K562 (cell line): ENCODE measurements at regions not wholly inside any gene's neighbourhood (a gene's known extent, or its start where the extent isn't known, plus 50 kb on each side); places are given as distances from the start of the nearest gene placed in this dataset.

ENCODE experiments used
- BACH1 ChIP-seq: fragments of 200-800 bp; sonication (Bioruptor generic); IDR thresholded peaks from 2 replicates; pipeline ENCODE4 v1.6.1; 2016; ENCODE audit warnings: missing genetic modification characterization, missing compliant biosample characterization
- EGR1 ChIP-seq: fragments of 450-650 bp; conservative IDR thresholded peaks from 2 replicates; pipeline ENCODE4 v1.6.1; 2017; ENCODE audit warnings: mild to moderate bottlenecking
- ELF1 ChIP-seq: fragments of 200-800 bp; sonication (Bioruptor generic); IDR thresholded peaks from 2 replicates; pipeline ENCODE4 v1.6.1; 2016; ENCODE audit warnings: missing genetic modification characterization, missing compliant biosample characterization
- ETV1 ChIP-seq: fragments of 450-650 bp; conservative IDR thresholded peaks from 2 replicates; pipeline ENCODE4 v1.6.1; 2016; ENCODE audit warnings: missing genetic modification characterization, control low read depth, low read depth, missing compliant biosample characterization
- FOSL1 ChIP-seq: fragments of 200-800 bp; sonication (Bioruptor generic); conservative IDR thresholded peaks from 2 replicates; pipeline ENCODE4 v1.6.1; 2016; ENCODE audit warnings: missing genetic modification characterization, missing compliant biosample characterization
- IRF2 ChIP-seq: sonication (generic); formaldehyde crosslinking; IDR thresholded peaks from 2 replicates; pipeline ENCODE4 v1.8.1; 2022; ENCODE audit warnings: mild to moderate bottlenecking, missing genetic modification reagents
- JUND ChIP-seq, 2 experiments: IDR thresholded peaks; 2 replicates in 1 of 2; 3 replicates in 1 of 2; pipeline ENCODE4 v1.6.1; 2011; ENCODE audit warnings: borderline replicate concordance in 2 of 2, low read depth in 2 of 2, low read length in 2 of 2, improper control_type of control experiment in 1 of 2, missing biosample characterization in 1 of 2, missing genetic modification characterization in 1 of 2, missing genetic modification reagents in 1 of 2
- KLF16 ChIP-seq: IDR thresholded peaks from 2 replicates; pipeline ENCODE4 v1.6.1; 2016; ENCODE audit warnings: antibody characterized with exemption
- MAFK ChIP-seq: IDR thresholded peaks from 2 replicates; pipeline ENCODE4 v1.6.1; 2011; ENCODE audit warnings: low read length, improper control_type of control experiment
- PCBP2 ChIP-seq: fragments of 200-400 bp; formaldehyde crosslinking; IDR thresholded peaks from 2 replicates; pipeline ENCODE4 v1.6.1; 2018; ENCODE audit warnings: low read length, low read depth, mild to moderate bottlenecking, moderate library complexity; ENCODE audit not compliant: poor library complexity, severe bottlenecking
- RCOR1 ChIP-seq, 2 experiments: IDR thresholded peaks; 2 replicates each; pipeline ENCODE4 v1.6.1; 2012; ENCODE audit warnings: low read depth in 2 of 2, low read length in 2 of 2, borderline replicate concordance in 1 of 2, improper control_type of control experiment in 1 of 2
- RNF2 ChIP-seq: sonication (generic); IDR thresholded peaks from 2 replicates; pipeline ENCODE4 v1.6.1; 2016
- SMARCA4 ChIP-seq: fragments of 450-650 bp; IDR thresholded peaks from 2 replicates; pipeline ENCODE4 v1.6.1; 2016
- TEAD4 ChIP-seq, 2 experiments: sonication (generic) in 1 of 2; formaldehyde crosslinking in 1 of 2; IDR thresholded peaks; 2 replicates each; pipeline versions ENCODE4 v1.6.1 to v1.8.0; 2012 to 2022; ENCODE audit warnings: borderline replicate concordance in 1 of 2, inconsistent platforms in 1 of 2, low read length in 1 of 2, mild to moderate bottlenecking in 1 of 2, missing genetic modification reagents in 1 of 2
- TRIM24 ChIP-seq, 2 experiments: fragments of 450-650 bp; IDR thresholded peaks; 2 replicates each; pipeline ENCODE4 v1.6.1; 2016
- TRIM28 ChIP-seq: fragments of 450-650 bp; IDR thresholded peaks from 2 replicates; pipeline ENCODE4 v1.6.1; 2017
- TF ChIP-seq, protein P1 (sequence below): IDR thresholded peaks from 2 replicates; pipeline ENCODE4 v1.6.1; 2016; ENCODE audit warnings: missing genetic modification characterization, missing compliant biosample characterization
- TF ChIP-seq, protein P2 (sequence below): sonication (generic); formaldehyde crosslinking; IDR thresholded peaks from 2 replicates; pipeline ENCODE4 v1.8.1; 2023; ENCODE audit warnings: mild to moderate bottlenecking, missing genetic modification reagents, moderate library complexity
- TF ChIP-seq, protein P3 (sequence below): sonication (generic); formaldehyde crosslinking; IDR thresholded peaks from 2 replicates; pipeline ENCODE4 v1.8.0; 2022; ENCODE audit warnings: missing genetic modification reagents, mild to moderate bottlenecking, moderate library complexity, borderline replicate concordance
- TF ChIP-seq, protein P4 (sequence below): fragments of 250-450 bp; sonication (Bioruptor Pico); IDR thresholded peaks from 2 replicates; pipeline ENCODE4 v1.4.0; 2020; ENCODE audit warnings: mild to moderate bottlenecking, moderate library complexity
- TF ChIP-seq, protein P5 (sequence below), 2 experiments: fragments of 250-450 bp in 1 of 2; fragments of 450-650 bp in 1 of 2; sonication (Bioruptor Pico) in 1 of 2; IDR thresholded peaks; 2 replicates each; pipeline versions ENCODE4 v1.6.1 to v1.8.0; 2016 to 2021; ENCODE audit warnings: mild to moderate bottlenecking in 2 of 2, moderate library complexity in 2 of 2, missing compliant biosample characterization in 1 of 2, missing genetic modification characterization in 1 of 2

DNA sequence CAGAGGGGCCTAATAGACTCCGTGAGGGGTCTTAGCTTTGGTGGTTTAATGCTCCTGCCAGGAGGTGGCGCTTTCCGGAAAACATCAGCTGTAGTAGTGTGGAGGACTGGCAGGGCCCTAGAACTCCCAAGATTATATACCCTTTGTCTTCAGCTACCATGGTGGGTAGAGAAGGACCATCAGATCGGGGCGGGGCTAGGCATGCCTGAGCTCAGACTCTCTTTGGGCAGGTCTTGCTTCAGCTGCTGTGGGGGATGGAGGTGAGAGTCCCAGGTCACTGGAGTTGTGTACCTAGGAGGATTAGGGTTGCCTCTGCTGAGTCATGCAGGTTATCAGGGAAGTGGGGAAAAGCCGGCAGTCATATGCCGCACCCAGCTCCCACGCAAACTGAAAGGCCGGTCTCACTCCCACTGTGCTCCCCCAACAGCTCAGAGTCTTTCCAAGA is 63.0 kb upstream of the AGA start (continued):
- TF ChIP-seq JUND (IDR thresholded peaks at IDR 0.05; ENCODE audit: borderline replicate concordance, low read depth, low read length) (peak; percentile 55), JUND (tag; IDR thresholded peaks at IDR 0.05; ENCODE audit: borderline replicate concordance, low read depth, low read length) (peak; percentile 58; the same call in 1 of the 3 replicates), TRIM24 (IDR thresholded peaks at IDR 0.05) (peak; percentile 15 to 30; a peak in 1 of 4 replicates), SMARCA4 (peak; percentile 61), RNF2 (0 out of 2 replicates have a peak, but pooled peaks have one; percentile 34), PCBP2 (no peak), FOSL1 (tag) (peak; percentile 85), RCOR1 (IDR thresholded peaks at IDR 0.05; ENCODE audit: borderline replicate concordance in 1 of 2, low read depth in 2 of 2, low read length in 2 of 2) (peak in 1 of 2 experiments; percentile 58; a peak in 1 of 4 replicates), TEAD4 (IDR thresholded peaks at IDR 0.05; ENCODE audit: low read length) (no peak), TEAD4 (CRISPR knock-in tag; IDR thresholded peaks at IDR 0.05; ENCODE audit: borderline replicate concordance) (no peak), MAFK (peak; percentile 55; the same call in 1 of the 2 replicates), KLF16 (no peak), IRF2 (CRISPR knock-in tag) (no peak), ETV1 (tag) (0 out of 2 replicates have a peak, but pooled peaks have one; percentile 13), EGR1 (peak; percentile 73), ELF1 (tag) (no peak), TRIM28 (0 out of 2 replicates have a peak, but pooled peaks have one; percentile 37), BACH1 (peak; percentile 59)
- TF ChIP-seq, protein P1, sequence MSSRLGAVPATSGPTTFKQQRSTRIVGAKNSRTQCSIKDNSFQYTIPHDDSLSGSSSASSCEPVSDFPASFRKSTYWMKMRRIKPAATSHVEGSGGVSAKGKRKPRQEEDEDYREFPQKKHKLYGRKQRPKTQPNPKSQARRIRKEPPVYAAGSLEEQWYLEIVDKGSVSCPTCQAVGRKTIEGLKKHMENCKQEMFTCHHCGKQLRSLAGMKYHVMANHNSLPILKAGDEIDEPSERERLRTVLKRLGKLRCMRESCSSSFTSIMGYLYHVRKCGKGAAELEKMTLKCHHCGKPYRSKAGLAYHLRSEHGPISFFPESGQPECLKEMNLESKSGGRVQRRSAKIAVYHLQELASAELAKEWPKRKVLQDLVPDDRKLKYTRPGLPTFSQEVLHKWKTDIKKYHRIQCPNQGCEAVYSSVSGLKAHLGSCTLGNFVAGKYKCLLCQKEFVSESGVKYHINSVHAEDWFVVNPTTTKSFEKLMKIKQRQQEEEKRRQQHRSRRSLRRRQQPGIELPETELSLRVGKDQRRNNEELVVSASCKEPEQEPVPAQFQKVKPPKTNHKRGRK (tag) = no peak
- TF ChIP-seq, protein P2, sequence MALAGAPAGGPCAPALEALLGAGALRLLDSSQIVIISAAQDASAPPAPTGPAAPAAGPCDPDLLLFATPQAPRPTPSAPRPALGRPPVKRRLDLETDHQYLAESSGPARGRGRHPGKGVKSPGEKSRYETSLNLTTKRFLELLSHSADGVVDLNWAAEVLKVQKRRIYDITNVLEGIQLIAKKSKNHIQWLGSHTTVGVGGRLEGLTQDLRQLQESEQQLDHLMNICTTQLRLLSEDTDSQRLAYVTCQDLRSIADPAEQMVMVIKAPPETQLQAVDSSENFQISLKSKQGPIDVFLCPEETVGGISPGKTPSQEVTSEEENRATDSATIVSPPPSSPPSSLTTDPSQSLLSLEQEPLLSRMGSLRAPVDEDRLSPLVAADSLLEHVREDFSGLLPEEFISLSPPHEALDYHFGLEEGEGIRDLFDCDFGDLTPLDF (CRISPR knock-in tag) = no peak
- TF ChIP-seq, protein P3, sequence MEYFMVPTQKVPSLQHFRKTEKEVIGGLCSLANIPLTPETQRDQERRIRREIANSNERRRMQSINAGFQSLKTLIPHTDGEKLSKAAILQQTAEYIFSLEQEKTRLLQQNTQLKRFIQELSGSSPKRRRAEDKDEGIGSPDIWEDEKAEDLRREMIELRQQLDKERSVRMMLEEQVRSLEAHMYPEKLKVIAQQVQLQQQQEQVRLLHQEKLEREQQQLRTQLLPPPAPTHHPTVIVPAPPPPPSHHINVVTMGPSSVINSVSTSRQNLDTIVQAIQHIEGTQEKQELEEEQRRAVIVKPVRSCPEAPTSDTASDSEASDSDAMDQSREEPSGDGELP = peak; percentile 26; the same call in 1 of the 2 replicates
- TF ChIP-seq, protein P4, sequence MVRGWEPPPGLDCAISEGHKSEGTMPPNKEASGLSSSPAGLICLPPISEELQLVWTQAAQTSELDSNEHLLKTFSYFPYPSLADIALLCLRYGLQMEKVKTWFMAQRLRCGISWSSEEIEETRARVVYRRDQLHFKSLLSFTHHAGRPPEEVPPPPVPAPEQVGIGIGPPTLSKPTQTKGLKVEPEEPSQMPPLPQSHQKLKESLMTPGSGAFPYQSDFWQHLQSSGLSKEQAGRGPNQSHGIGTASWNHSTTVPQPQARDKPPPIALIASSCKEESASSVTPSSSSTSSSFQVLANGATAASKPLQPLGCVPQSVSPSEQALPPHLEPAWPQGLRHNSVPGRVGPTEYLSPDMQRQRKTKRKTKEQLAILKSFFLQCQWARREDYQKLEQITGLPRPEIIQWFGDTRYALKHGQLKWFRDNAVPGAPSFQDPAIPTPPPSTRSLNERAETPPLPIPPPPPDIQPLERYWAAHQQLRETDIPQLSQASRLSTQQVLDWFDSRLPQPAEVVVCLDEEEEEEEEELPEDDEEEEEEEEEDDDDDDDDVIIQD (CRISPR knock-in tag) = no peak
- TF ChIP-seq, protein P5, sequence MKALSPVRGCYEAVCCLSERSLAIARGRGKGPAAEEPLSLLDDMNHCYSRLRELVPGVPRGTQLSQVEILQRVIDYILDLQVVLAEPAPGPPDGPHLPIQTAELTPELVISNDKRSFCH (CRISPR knock-in tag; IDR thresholded peaks at IDR 0.05) = no peak
- TF ChIP-seq, protein P5 (tag; IDR thresholded peaks at IDR 0.05) = no peak
